ENCODE measurements at regions not wholly inside any gene's neighbourhood (a gene's known extent, or its start where the extent isn't known, plus 50 kb on each side); places are given as distances from the start of the nearest gene placed in this dataset.
"Not testable (repeated sequence)": the region's sequence is repeated elsewhere in the genome, so short reads cannot be mapped to it uniquely, and the experiment has no call there.

GRCh38 chr5:34096033-34096432 is 53.0 kb upstream of the C1QTNF3 start:
- DNase-seq (ENCODE audit: low read depth) = not testable (repeated sequence)

GRCh38 chr5:34099891-34100290 is 56.9 kb upstream of the C1QTNF3 start:
- DNase-seq (ENCODE audit: low read depth) = not testable (repeated sequence)

GRCh38 chr5:34101567-34101966 is 58.6 kb upstream of the C1QTNF3 start:
- not testable (repeated sequence) for DNase-seq (ENCODE audit: low read depth)

- DNase-seq (ENCODE audit: low read depth) = not testable (repeated sequence)
Observed at GRCh38 chr5:34108897-34109296, 65.9 kb upstream of the C1QTNF3 start.

- not testable (repeated sequence) for DNase-seq (ENCODE audit: low read depth)
Observed at GRCh38 chr5:34124280-34124679, 81.3 kb upstream of the C1QTNF3 start.

- DNase-seq (ENCODE audit: low read depth) = not testable (repeated sequence)
Observed at GRCh38 chr5:34125354-34125753, 82.3 kb upstream of the C1QTNF3 start.

GRCh38 chr5:34126741-34127140 is 83.7 kb upstream of the C1QTNF3 start:
- DNase-seq (ENCODE audit: low read depth) = not testable (repeated sequence)

GRCh38 chr5:34127818-34128217 is 84.8 kb upstream of the C1QTNF3 start:
- not testable (repeated sequence) for DNase-seq (ENCODE audit: low read depth)

GRCh38 chr5:34128890-34129289 is 85.9 kb upstream of the C1QTNF3 start:
- DNase-seq (ENCODE audit: low read depth) = not testable (repeated sequence)

- DNase-seq (ENCODE audit: low read depth) = not testable (repeated sequence)
Observed at GRCh38 chr5:34154988-34155387, 112.0 kb upstream of the C1QTNF3 start.

GRCh38 chr5:34156703-34157414 is 113.8 kb upstream of the C1QTNF3 start:
- not testable (repeated sequence) for DNase-seq (ENCODE audit: low read depth)

- DNase-seq (ENCODE audit: low read depth) = not testable (repeated sequence)
Observed at GRCh38 chr5:34160904-34161303, 117.9 kb upstream of the C1QTNF3 start.

GRCh38 chr5:34171398-34171797 is 128.4 kb upstream of the C1QTNF3 start:
- DNase-seq (ENCODE audit: low read depth) = not testable (repeated sequence)

GRCh38 chr5:34179453-34180190 is 136.6 kb upstream of the C1QTNF3 start:
- DNase-seq (ENCODE audit: low read depth) = not testable (repeated sequence)

- not testable (repeated sequence) for DNase-seq (ENCODE audit: low read depth)
Observed at GRCh38 chr5:34180225-34180624, 137.2 kb upstream of the C1QTNF3 start.

- not testable (repeated sequence) for DNase-seq (ENCODE audit: low read depth)
Observed at GRCh38 chr5:34180940-34181614, 138.1 kb upstream of the C1QTNF3 start.

- DNase-seq (ENCODE audit: low read depth) = not testable (repeated sequence)
Observed at GRCh38 chr5:34185005-34185404, 142.0 kb upstream of the C1QTNF3 start.

GRCh38 chr5:34185572-34185971 is 142.6 kb upstream of the C1QTNF3 start:
- DNase-seq (ENCODE audit: low read depth) = not testable (repeated sequence)

GRCh38 chr5:34186108-34186507 is 143.1 kb upstream of the C1QTNF3 start:
- DNase-seq (ENCODE audit: low read depth) = not testable (repeated sequence)

GRCh38 chr5:34186865-34187264 is 143.9 kb upstream of the C1QTNF3 start:
- DNase-seq (ENCODE audit: low read depth) = not testable (repeated sequence)

- not testable (repeated sequence) for DNase-seq (ENCODE audit: low read depth)
Observed at GRCh38 chr5:34187441-34187840, 144.4 kb upstream of the C1QTNF3 start.

- DNase-seq (ENCODE audit: low read depth) = not testable (repeated sequence)
Observed at GRCh38 chr5:34188001-34188822, 145.2 kb upstream of the C1QTNF3 start.
